Kidney (tissue), 13 donors: ENCODE measurements at regions not wholly inside any gene's neighbourhood (a gene's known extent, or its start where the extent isn't known, plus 50 kb on each side); places are given as distances from the start of the nearest gene placed in this dataset.

ENCODE experiments used
- DNase-seq, 5 donors: peaks; one replicate each; pipeline ENCODE4 v3.0.0-alpha.2; 2013 to 2020
- FAIRE-seq: peaks from 2 replicates; lab custom pipeline; 2012; peaks lifted over from hg19 to GRCh38; lab: Jason Lieb, UNC
- H3K27ac ChIP-seq, 2 donors: one replicate each; pipeline ENCODE4 v1.7.0; 2013; ENCODE audit warnings: low read depth in 2 of 2, low read length in 2 of 2, inconsistent platforms in 1 of 2
- H3K27me3 ChIP-seq: one replicate; pipeline ENCODE4 v1.7.1; 2013; ENCODE audit warnings: low read length, inconsistent platforms; ENCODE audit not compliant: control insufficient read depth, insufficient read depth
- H3K36me3 ChIP-seq, 3 donors: one replicate each; pipeline versions ENCODE4 v1.7.0 to v1.7.1; 2013; ENCODE audit warnings: low read length in 3 of 3, control low read depth in 1 of 3, inconsistent platforms in 1 of 3; ENCODE audit not compliant: insufficient read depth in 3 of 3, control insufficient read depth in 2 of 3
- H3K4me1 ChIP-seq, 3 donors: one replicate each; pipeline versions ENCODE4 v1.7.0 to v1.7.1; 2013; ENCODE audit warnings: low read length in 3 of 3, inconsistent platforms in 1 of 3, low read depth in 1 of 3; ENCODE audit not compliant: control insufficient read depth in 2 of 3, insufficient read depth in 2 of 3
- H3K4me3 ChIP-seq, 3 donors: one replicate each; pipeline versions ENCODE4 v1.7.0 to v1.8.1; 2013; ENCODE audit warnings: low read length in 3 of 3, control low read depth in 1 of 3, inconsistent platforms in 1 of 3
- H3K9ac ChIP-seq, 3 donors: one replicate each; pipeline versions ENCODE4 v1.7.0 to v1.7.1; 2013; ENCODE audit warnings: low read length in 3 of 3, control low read depth in 1 of 3, inconsistent platforms in 1 of 3
- H3K9me3 ChIP-seq, 3 donors: one replicate each; pipeline versions ENCODE4 v1.7.0 to v1.7.1; 2013; ENCODE audit warnings: low read length in 3 of 3, control low read depth in 1 of 3, inconsistent platforms in 1 of 3; ENCODE audit not compliant: control insufficient read depth in 2 of 3, insufficient read depth in 1 of 3
- intact Hi-C: fragments of 100-400 bp; cut with DNase I; formaldehyde crosslinking; loops from one replicate; pipeline ENCODE4 v1.11.1; 2022
- TF ChIP-seq, protein P1 (sequence below): IDR thresholded peaks from 3 replicates; pipeline ENCODE4 v1.5.1; 2012; ENCODE audit warnings: mild to moderate bottlenecking, moderate library complexity, borderline replicate concordance; ENCODE audit not compliant: insufficient read depth; ENCODE audit errors: extremely low read depth
- donor health status: control.
- donor health status: control.
- donor health status: control.
- donor health status: control.
- donor health status: control.
- donor health status: DM: yes; HTN: yes; CAD: no.
- donor health status: Normal renal cell carcinoma (clear cell type).

GRCh38 chr2:12852135-12852534, 135.4 kb downstream of the TRIB2 start:
- Histone ChIP-seq H3K4me1 (no peaks in the 10 kb centered on the region), H3K27me3 (no peaks in the 10 kb centered on the region), H3K27ac (no peak overlapping the region), H3K9me3 (no peaks in the 10 kb centered on the region), H3K4me3 (no peak overlapping the region), H3K9ac (no peak overlapping the region), H3K36me3 (no peaks in the 10 kb centered on the region)
- TF ChIP-seq, protein P1, sequence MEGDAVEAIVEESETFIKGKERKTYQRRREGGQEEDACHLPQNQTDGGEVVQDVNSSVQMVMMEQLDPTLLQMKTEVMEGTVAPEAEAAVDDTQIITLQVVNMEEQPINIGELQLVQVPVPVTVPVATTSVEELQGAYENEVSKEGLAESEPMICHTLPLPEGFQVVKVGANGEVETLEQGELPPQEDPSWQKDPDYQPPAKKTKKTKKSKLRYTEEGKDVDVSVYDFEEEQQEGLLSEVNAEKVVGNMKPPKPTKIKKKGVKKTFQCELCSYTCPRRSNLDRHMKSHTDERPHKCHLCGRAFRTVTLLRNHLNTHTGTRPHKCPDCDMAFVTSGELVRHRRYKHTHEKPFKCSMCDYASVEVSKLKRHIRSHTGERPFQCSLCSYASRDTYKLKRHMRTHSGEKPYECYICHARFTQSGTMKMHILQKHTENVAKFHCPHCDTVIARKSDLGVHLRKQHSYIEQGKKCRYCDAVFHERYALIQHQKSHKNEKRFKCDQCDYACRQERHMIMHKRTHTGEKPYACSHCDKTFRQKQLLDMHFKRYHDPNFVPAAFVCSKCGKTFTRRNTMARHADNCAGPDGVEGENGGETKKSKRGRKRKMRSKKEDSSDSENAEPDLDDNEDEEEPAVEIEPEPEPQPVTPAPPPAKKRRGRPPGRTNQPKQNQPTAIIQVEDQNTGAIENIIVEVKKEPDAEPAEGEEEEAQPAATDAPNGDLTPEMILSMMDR, result no peak
- intact Hi-C loops, result no loop called here
- no peak for DNase-seq
- FAIRE-seq, result no peak

DNA sequence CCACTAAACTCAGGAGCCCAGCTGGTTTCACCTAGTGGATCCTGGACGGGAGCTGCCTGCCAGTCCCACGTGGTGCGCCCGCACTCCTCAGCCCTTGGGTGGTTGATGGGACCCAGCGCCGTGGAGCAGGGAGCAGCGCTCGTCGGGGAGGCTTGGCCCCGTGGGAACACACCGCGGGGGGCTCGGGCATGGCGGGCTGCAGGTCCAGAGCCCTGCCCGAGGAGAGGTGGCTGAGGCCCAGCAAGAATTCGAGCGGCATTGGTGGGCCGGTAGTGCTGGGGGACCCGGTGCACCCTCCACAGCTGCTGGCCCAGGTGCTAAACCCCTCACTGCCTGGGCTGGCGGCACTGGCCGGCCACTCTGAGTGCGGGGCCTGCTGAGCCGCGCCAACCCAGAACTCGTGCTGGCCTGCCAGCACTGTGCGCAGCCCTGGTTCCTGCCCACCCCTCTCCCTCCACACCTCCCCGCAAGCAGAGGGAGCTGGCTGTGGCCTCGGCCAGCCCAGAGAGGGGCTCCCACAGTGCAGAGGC, 137.3 kb downstream of the TRIB2 start:
- H3K27me3 ChIP-seq, result no peaks in the 10 kb centered on the region
- intact Hi-C loops, result no loop called here
- H3K4me3 ChIP-seq, result no peak overlapping the region
- TF ChIP-seq, protein P1, result no peak
- DNase-seq (no peak), FAIRE-seq (no peak)
- no peaks in the 10 kb centered on the region for H3K9me3 ChIP-seq
- H3K27ac ChIP-seq, result no peak overlapping the region
- H3K4me1 ChIP-seq, result no peaks in the 10 kb centered on the region
- no peaks in the 10 kb centered on the region for H3K36me3 ChIP-seq
- H3K9ac ChIP-seq, result no peak overlapping the region

- no peak for FAIRE-seq
- H3K4me1 ChIP-seq, result no peaks in the 10 kb centered on the region
- H3K4me3 ChIP-seq, result no peak overlapping the region
- intact Hi-C loops, result no loop called here
- H3K9ac ChIP-seq, result no peak overlapping the region
- DNase-seq, result no peak
- no peaks in the 10 kb centered on the region for H3K36me3 ChIP-seq
- H3K27ac ChIP-seq, result no peak overlapping the region
- H3K27me3 ChIP-seq, result no peaks in the 10 kb centered on the region
- no peaks in the 10 kb centered on the region for H3K9me3 ChIP-seq
- TF ChIP-seq, protein P1, result no peak
Measured at GRCh38 chr2:12855508-12855907, 138.8 kb downstream of the TRIB2 start.
